HG03439 (cell line): ENCODE measurements at regions not wholly inside any gene's neighbourhood (a gene's known extent, or its start where the extent isn't known, plus 50 kb on each side); places are given as distances from the start of the nearest gene placed in this dataset.

ENCODE experiments used
- ATAC-seq: cut with Tn5 transposase; IDR thresholded peaks from one replicate; pipeline ENCODE4 v1.9.1; 2021; ENCODE audit warnings: mild to moderate bottlenecking, moderate library complexity; ENCODE audit not compliant: unreplicated experiment

DNA sequence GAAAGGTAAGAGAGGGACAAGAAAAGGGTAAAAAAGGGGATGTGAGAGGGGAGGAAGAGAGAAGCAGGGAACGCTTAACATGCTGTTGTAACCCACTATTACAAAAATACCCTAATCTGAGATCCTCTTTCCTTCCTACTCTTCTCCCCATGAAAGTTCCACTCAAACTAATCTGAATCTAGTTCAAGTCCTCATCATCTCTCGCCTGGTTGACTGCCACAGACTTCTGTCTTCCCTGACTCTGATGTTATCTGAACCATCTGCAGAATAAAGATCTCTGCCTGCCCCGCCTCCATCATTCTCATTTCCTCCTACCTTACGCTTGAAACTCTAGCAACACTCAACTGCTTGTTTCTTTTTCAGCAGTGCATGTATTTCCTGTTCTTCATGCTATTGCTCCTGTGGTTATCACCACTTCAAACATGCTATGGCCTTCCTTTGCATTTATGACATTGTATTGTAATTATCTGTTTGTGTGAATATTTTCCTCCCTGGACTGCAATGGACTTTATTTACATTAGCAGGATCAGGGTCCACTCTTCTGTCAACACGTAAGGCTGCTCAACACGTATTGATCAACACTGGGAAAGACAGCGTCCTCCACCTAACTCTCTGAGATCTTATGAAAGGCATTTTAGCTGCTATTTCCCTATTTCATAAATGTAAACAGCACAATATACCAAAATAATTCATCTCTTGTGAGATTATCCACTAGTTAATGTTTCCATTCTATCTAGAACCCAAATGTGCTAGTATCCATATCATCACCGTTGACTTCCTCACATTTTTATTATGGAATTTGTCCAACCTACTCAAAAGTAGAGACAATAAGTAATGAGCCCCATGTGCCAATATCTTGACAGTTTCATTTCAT, 215.5 kb upstream of the USP25 start:
- ATAC-seq = peak; percentile 97

DNA sequence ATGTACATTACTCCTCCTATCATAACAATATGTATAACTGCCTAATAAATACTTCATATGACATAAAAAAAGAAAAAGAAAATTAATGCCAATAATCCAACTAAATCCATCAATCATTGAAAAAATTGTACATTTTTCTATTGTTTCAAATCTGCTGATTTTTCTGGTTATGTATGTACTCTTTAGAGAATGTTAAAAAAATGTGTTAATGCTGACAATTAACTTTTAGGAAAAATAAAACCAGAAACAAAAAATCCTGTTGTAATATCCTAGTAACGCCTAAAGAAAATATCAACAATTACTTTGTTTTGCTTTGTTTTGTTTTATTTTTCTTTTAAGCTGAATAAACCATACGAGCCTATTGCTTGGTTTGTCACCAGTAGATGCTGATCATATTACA, 213.9 kb upstream of the USP25 start:
- ATAC-seq = no peak

DNA sequence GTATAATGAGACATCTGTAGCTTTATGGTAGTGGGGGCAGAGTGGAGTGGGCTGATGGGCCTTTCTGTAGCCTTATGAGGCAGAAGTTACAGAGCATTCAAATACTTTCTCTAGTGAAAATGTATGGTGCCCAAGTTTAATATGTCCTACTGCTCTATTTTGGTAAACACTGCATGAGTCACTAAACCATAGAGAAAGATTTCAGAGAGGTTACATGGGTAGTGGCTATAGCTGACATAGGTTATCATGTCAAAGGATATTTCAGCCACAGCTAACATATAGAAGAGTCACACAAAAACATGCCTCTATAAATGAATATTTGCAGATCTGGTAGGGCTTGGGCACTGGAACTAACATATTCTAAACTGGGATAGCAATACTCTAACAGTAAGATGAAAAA, 212.4 kb upstream of the USP25 start:
- ATAC-seq = no peak

DNA sequence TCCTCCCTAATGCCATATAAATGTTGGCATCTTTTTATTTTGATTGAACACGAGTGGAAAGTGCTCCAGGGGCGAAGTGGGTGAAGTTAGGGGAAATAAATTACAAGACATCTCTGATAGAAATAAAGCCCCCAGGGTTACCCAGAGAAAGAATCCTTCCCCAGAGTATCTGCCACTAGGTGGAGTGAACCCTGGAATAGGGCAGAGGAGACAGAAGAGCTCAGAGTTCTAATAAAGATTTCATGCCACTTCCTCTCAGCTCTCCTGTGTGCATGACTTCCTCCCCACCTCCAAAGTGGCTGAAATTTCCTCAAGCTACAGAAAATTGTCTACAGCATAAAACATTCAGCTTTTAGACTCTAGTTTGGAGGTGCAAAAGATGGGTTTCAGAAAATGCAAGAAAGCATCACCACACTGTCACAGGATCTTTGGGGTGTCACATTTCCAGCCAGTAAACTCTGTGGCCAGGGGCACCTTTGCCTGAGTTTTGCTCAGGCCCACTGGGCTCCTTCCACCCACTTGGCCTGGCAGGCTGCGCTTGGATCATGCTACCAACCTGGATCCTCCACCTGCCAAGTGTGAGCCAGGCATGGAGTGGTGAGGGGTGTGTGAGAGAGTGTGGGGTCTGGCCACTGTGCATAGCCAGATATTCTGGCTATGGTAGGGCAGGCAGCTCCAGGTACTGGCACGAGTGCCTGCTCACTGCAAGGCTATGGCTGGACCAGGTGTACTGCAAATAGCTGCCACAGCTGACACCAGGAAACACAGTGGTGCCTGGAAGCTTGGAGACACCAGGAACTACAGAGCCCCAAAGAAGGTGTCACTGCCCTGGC, 208.8 kb upstream of the USP25 start:
- no peak for ATAC-seq

DNA sequence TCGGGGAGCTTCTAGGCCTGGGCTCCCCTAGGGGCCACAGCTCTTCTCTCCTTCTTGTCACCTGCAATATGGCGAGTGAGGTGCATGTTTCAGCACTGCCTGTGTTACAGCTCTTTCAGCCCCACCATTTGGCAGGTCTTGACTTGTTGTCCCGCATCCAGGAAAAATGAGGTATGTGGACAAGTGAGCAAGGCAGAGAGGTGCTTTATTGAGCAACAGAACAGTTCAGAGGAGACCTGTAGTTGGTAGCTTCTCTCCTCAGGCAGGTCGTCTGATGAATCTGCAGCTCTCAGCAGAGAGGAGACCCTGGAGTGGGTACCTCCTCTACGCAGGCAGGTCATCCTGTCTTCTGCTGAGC, 208.2 kb upstream of the USP25 start:
- ATAC-seq = no peak

DNA sequence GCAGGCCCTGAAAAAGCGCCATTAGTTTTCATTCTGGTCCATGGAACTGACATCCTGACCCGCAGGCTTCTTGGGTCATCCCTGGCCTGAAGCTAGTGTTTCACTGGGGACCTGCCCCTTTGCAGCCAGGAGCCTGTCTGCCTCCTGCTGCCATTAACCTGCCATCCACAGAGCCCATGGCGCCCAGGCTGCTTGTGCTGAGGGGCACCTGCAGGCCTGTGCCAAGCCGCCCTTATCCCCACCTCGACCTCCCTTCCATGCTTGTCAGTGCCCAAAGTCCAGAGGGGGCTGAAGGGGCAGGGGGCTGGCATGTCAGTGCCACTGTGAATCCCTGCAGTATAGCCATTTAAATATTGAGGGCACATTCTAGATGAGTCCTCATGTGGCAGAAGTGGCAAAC, 207.6 kb upstream of the USP25 start:
- no peak for ATAC-seq

DNA sequence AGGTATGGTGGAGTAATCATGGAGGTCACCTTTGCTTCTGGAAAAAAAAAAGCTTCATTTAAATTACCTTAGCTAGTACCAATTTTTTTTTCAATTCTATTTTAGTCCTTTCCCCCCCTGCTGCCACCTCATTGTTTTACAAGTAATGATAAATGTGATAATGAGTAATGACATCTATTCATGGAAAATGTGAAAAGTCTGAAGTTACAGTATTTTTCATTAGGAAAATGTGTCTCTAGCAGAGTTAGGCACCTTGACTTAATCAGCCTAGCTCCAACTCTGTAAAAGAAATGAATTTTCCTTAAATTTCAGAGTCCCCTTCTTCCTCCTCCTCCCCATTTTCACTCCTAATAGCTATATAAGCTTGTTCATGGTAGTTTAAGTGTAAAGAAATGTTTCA, 204.9 kb upstream of the USP25 start:
- ATAC-seq = no peak

DNA sequence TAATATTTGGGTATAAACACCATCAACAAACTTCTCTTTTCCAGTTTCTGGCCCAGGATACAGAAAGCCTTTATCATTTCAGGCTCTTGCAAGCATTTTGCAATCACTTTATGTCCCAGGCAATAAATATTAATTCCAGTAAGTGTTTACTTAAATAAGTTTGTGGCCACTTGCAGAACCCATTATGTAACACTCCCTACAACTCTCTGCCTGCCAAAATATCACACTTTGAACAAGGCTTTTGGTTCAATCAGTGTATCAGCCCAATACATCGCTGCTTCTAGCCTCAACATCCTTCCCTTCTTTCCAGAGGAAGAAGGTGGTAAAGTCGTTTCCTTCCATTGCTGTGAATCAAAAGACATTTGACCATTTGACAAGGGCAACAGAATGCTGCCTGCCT, 203.0 kb upstream of the USP25 start:
- ATAC-seq = no peak

DNA sequence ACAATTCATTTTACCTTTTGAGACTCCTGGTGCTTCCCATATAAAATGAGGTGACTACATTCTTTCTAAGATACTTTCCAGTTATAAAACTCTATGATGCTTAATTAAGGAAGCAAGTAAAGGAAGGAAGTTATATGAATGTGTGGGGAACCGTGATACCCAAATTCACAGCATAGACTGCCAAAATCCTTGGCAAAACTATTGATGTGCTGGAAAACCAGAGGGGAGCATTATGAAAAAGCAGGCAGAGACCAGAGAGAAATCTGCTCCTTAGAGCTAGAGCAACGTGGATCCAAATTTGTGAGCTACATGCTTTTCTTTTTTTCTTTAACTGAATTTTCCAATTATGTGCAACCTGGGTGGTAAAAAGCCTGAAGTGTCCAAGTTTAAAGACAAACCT, 201.4 kb upstream of the USP25 start:
- no peak for ATAC-seq

DNA sequence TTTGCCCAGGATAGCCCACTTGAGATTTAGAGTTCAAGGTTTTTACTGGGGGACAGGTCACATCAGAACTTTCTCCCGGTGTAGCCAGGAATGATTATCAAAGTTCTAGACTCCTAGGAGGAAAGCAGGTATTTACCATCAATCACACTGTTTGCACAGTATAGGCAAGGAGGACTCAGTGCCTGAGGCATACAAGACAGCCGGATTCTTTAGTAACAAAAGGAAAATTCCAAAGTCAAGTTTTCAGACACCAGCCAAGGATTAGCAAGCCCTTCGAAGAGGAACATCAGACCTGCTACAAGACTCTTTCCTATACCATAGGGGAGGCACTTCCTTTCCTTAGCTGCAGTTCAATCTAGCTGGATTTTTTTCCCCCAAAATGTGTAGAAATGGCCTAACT, 197.8 kb upstream of the USP25 start:
- no peak for ATAC-seq

DNA sequence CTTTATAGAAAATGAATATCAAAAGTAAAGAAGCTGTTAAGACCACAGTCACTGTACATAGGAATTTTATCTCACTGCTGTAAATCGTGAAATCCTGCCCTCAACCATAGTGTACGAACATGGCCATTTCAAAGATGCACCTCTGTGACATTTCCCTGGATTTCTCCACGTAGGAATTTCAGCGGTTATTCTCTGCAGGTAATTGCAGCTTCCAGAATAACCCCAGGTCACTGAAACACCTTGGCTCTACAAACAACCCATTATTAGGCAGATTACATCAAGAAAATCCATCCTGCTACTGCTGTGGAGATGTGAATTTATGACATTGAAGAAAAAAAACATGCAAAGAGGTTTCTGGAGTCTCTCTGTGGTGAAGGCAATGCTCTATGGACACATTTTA, 196.2 kb upstream of the USP25 start:
- ATAC-seq = no peak

DNA sequence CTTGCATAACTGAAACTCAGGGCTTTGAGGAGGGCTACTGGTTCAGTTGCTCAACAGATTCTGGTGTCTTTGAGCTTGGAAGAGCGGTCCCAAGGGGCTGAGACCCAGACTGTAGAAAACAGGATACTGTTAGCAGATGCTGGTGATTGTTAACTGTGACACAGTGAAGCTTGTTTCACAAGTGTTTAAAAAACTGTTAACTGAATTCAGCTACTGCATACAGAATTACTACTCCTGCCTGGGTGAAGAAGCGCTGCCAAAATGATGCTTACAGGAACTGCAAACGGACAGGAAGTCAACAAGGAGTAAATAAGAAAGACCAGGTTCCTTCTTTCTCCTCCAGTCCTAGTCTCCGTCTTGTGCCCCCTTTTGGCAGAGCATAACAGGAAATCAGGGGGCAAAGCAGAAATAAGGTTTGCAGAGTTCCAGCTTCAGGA, 195.3 kb upstream of the USP25 start:
- no peak for ATAC-seq

DNA sequence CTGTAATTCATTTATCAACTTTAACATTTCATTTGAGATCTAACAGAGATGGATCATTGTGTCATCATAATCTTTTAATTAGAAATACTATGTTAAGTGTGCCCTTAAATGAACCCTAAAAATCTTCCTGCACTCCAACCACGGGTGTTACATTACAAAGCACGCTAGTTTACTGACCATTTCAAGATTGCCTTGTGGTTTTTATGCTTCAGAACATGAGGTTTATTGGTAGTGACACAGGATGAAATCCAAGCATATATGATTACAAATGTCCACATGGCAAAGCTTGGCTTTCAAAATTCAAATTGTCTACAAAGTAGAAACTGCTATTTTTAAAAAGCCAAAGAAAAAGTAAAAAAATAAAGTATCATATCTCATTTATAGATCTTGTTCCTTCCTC, 190.4 kb upstream of the USP25 start:
- ATAC-seq = no peak

DNA sequence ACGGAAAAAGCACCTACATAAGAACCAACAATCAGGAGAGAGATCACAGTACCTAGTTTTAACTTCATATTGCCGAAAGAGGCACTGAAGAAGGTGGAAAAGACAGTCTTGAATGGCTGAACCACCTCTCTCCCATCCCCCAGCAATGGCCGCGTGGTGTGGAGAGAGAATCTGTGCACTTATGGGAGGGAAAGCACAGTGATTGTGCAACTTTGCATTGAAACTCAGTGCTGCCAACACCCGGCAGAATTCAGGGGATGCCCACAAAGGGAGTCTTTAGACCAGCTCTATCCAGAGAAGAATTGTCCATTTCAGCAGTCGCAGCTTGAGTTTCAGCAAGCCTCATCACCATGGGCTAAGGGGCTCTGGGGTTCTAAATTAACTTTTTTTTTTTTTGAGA, 186.3 kb upstream of the USP25 start:
- no peak for ATAC-seq

DNA sequence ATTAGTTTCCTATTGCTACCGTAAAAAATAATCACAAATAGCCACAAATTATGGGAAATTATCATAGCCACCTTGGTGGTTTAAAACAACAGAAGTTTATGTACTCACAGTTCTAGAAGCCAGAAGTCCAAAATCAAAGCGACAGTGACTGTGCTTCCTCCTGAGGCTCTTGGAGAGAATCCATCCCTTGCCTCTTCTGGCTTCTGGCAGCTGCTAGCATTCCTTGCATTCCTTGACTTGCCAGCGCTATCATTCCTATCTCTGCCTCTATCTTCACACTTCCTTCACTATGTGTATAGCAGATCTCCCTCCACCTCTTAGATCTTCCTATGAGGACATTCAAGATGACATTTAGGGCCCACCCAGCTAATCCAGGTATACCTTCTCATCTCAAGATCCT, 180.1 kb upstream of the USP25 start:
- no peak for ATAC-seq

DNA sequence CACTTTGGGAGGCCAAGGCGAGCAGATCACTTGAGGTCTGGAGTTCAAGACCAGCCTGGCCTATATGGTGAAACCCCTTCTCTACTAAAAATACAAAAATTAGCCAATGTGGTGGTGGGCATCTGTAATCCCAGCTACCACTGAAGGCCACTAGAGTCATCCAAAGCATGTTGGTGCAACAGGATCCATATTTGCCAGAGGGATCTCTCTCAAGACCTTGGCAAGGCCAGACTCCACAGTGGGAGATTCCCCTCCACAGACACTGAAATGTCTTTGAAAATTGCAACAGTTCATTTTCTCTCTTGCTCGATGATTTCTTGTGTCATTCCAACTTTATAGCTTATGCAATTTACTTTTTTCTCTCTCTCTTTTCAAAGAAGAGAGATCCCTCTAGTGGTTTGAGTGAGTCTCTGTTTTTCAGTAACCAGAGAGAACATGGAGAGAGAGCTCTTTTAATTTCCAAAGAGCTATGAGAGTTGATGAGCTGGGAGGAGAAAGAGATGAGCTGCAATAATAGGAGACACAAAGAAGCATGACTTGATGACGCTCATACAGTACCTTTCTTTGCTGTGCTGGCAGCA, 176.8 kb upstream of the USP25 start:
- no peak for ATAC-seq

DNA sequence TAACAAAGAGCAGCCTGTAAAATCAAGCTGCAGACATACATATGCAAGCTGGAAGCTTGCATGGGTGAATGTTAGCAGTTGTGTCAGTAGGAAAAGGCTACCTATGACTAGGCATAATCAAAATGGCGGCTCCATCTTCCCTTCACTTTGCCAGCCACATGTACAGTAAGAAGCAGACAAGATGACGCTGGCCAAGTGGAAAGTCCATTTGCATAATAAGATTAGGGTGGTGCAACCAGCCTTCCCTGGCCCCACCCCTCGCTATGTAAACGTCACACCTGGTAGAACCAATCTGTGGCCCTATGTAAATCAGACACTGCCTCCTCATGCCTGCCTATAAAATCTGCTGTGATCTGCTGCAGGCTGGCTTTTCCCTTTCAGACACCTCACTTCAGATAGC, 171.9 kb upstream of the USP25 start:
- ATAC-seq = no peak

DNA sequence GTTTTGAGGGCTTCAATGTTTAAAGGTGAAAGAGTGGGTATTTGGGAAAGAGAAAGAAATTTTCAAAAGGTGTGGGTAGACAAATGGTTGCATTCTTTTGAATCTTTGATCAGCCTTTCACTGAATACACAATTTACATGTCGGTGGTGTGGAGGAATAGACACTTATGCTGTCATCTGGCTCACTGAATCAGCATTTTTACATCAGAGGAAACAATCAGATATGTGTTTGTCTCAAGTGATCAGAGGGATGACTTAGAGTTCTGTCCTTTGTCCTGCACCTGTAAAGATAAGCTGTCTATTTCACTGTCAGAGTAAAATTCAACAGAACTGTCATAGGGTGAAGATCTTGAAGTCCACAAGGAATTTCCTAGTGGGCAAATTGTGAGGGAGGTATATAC, 170.9 kb upstream of the USP25 start:
- no peak for ATAC-seq

DNA sequence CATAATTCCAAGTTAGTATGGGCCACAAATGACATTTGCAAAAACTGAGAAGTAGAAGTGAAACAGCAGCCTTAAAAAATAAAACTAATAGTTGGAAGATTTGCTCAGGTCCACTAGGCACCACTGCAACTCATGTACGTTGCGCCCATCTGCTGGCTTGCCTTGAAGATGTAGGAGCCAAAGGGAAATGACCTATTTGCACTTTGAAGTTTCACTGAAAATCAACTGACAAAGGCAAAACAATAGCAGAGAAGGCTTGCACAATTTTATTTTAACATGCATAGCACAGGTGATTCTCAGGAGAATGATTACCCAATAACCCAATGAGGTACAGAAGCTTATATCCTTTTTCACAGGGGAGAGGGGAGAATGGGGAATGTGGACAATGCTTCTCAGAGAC, 170.1 kb upstream of the USP25 start:
- no peak for ATAC-seq

DNA sequence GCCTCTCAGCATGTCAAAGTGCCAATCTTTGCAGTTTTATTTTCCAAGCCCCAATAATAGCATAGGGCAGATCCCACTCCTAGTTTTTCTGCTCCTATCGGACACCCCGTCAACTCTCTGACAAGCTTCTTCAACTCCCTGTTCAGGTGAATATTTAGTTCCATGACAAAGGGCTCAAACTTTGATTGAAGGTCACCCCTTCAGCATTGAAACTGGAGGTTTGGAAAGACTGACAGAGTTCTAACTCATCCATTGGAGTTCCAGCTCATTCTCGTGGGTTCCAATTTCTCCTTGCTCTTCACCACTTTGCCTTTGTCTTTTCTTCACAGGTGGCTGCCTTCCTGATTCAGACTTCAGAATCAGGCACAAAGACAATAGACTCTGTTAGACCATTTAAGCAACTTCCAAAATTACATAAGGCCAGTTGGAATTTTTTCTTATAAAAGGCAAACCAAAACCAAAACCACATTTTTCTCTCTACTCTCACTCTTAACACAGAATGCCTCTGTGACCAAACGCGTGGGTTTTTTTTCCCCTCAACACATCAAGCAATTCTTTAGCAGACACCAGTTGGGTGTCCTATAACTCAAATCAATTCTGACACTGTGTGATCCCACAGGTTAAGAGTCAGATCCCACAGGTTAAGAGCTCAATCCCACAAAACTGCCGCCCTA, 169.3 kb upstream of the USP25 start:
- ATAC-seq = no peak

DNA sequence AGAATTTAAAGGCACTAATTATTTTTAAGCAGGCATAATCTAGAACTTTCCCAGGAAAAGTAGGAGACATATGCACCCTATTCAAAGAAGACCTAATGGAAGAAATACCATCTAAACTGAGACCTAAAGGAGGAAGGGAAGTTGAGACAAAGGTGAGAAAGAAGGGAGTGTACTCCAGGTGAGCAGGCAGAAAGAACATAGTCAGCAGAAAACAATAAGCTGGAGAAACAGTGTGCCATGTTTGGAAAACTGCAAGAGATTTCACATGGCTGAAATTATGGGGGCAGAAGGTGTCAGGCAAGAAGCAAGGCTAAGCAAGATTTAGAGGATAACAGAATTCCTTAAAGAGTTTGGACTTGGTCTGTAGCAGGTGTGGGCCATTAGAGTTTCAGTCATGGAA, 167.0 kb upstream of the USP25 start:
- ATAC-seq = no peak
